ENCODE measurements at regions not wholly inside any gene's neighbourhood (a gene's known extent, or its start where the extent isn't known, plus 50 kb on each side); places are given as distances from the start of the nearest gene placed in this dataset.

- TF ChIP-seq CTCF (IDR thresholded peaks at IDR 0.05) = peak in 1 of 4 experiments; percentile 26
- TF ChIP-seq POLR2A (IDR thresholded peaks at IDR 0.05) = no peak
- no peak for TF ChIP-seq POLR2AphosphoS5 (IDR thresholded peaks at IDR 0.05)
- Histone ChIP-seq H3K36me3 (no peaks in the 10 kb centered on the region), H3K27me3 (no peaks in the 10 kb centered on the region), H3K4me1 (no peaks in the 10 kb centered on the region), H3K27ac (no peak overlapping the region), H3K4me3 (no peak overlapping the region), H3K9me3 (no peaks in the 10 kb centered on the region)
- no peak for DNase-seq
- WGBS, 2 donors = 42 to 61% methylated on average over 3 of the region's 3 CpGs
- intact Hi-C loops (cut with DNase I) = no loop called here
These were observed 136.9 kb upstream of the FBN2 start for GRCh38 chr5:128674837-128675446.

DNA sequence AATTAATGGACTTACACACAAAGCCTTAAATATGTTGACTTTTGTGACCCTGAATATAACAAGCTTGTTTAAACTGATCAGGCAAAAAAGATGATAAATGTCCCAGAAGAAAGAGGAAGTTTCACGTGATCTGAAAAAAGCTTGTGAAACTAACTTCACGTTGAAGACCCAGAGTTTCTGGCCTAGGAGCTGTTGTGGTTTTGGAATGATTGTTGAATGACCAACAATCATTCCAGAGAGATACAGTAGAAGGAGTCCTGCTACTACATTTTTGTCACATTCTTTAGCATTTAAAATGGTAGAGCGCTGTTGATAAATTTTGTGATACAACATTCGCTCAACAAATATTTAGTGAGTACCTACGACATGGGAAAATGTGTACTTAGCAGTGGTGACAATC, 143.1 kb upstream of the FBN2 start:
- H3K27ac ChIP-seq = no peak overlapping the region
- 75 to 86% methylated on average over 5 of the region's 5 CpGs for WGBS, 2 donors
- no peaks in the 10 kb centered on the region for H3K36me3 ChIP-seq
- H3K4me1 ChIP-seq = no peaks in the 10 kb centered on the region
- no peak overlapping the region for H3K4me3 ChIP-seq
- H3K27me3 ChIP-seq = no peaks in the 10 kb centered on the region
- no peak for TF ChIP-seq EP300 (IDR thresholded peaks at IDR 0.05)
- TF ChIP-seq POLR2A (IDR thresholded peaks at IDR 0.05) = no peak
- TF ChIP-seq POLR2AphosphoS5 (IDR thresholded peaks at IDR 0.05) = no peak
- TF ChIP-seq CTCF (IDR thresholded peaks at IDR 0.05) = no peak
- DNase-seq = no peak
- intact Hi-C loops (cut with DNase I) = no loop called here
- H3K9me3 ChIP-seq = no peaks in the 10 kb centered on the region

GRCh38 chr5:128681764-128682592, 143.9 kb upstream of the FBN2 start:
- Histone ChIP-seq H3K4me3 (no peak overlapping the region), H3K4me1 (no peaks in the 10 kb centered on the region), H3K27ac (no peak overlapping the region), H3K36me3 (no peaks in the 10 kb centered on the region), H3K27me3 (no peaks in the 10 kb centered on the region), H3K9me3 (no peaks in the 10 kb centered on the region)
- WGBS, 2 donors = 37 to 54% methylated on average over 7 of the region's 7 CpGs
- no peak for TF ChIP-seq POLR2AphosphoS5 (IDR thresholded peaks at IDR 0.05)
- no peak for TF ChIP-seq CTCF (IDR thresholded peaks at IDR 0.05)
- no peak for TF ChIP-seq EP300 (IDR thresholded peaks at IDR 0.05)
- no peak for TF ChIP-seq POLR2A (IDR thresholded peaks at IDR 0.05)
- no peak for DNase-seq
- intact Hi-C loops (cut with DNase I) = no loop called here

GRCh38 chr5:128682669-128683068, 144.6 kb upstream of the FBN2 start:
- intact Hi-C loops (cut with DNase I) = no loop called here

More at GRCh38 chr5:128682669-128683068, 144.6 kb upstream of the FBN2 start:
- Histone ChIP-seq H3K27me3 (no peaks in the 10 kb centered on the region), H3K4me3 (no peak overlapping the region), H3K27ac (no peak overlapping the region), H3K36me3 (no peaks in the 10 kb centered on the region), H3K9me3 (no peaks in the 10 kb centered on the region), H3K4me1 (no peaks in the 10 kb centered on the region)
- TF ChIP-seq POLR2AphosphoS5 (IDR thresholded peaks at IDR 0.05) = no peak
- no peak for TF ChIP-seq EP300 (IDR thresholded peaks at IDR 0.05)
- no peak for TF ChIP-seq POLR2A (IDR thresholded peaks at IDR 0.05)
- no peak for TF ChIP-seq CTCF (IDR thresholded peaks at IDR 0.05)
- 67 to 75% methylated on average over 2 of the region's 2 CpGs for WGBS, 2 donors
- no peak for DNase-seq
